ENCODE measurements at regions not wholly inside any gene's neighbourhood (a gene's known extent, or its start where the extent isn't known, plus 50 kb on each side); places are given as distances from the start of the nearest gene placed in this dataset.

DNA sequence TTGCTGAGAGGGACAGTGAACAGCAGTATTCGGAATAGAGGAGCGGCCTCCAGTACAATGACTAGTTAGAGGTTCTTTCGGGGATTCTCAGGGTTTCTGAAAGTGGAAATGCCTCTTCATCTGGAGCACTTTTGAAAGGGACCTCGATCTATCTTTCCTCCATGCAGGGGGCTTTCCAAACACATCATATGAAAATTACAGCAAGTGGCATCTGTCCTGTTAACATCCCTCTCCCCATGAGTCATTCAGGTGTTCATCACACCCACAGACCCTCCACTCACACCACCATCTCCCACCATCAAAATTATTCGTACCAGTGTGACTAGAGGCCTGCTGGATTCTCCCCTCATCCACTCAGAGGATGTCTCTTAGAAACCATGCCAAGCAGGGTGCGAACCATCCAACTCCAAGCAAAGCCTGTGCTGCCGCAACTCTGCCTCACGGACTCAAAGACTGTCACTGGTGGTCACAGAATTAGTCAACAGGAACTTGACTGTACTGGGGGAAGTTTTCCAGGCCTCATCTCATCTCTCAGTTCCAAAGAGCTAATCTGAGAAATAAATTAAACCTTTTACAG, 211.1 kb downstream of the MRPL39 start:
- Histone ChIP-seq H3K36me3 (ENCODE audit: control insufficient read depth, insufficient read depth, low read length) (no peaks in the 10 kb centered on the region), H3K56ac (ENCODE audit: extremely low read depth, insufficient read depth, low read length) (no peak overlapping the region), H3K18ac (ENCODE audit: low read depth, low read length) (no peak overlapping the region), H3K4me3 (ENCODE audit: insufficient read depth, low read depth, low read length) (no peak overlapping the region), H2BK5ac (ENCODE audit: low read depth, low read length, poor library complexity, severe bottlenecking) (no peak overlapping the region), H2AK9ac (replicated peaks; ENCODE audit: low read depth, low read length, poor library complexity) (no peak overlapping the region), H4K20me1 (ENCODE audit: insufficient read depth, low read length) (no peaks in the 10 kb centered on the region), H3K9me1 (ENCODE audit: insufficient read depth, low read length) (no peaks in the 10 kb centered on the region), H2AFZ (replicated peaks; ENCODE audit: low read length, poor library complexity) (no peak overlapping the region), H3K79me1 (ENCODE audit: low read depth in 1 of 2, low read length in 2 of 2) (no peaks in the 10 kb centered on the region), H3K14ac (replicated peaks; ENCODE audit: low read depth, low read length) (no peak overlapping the region), H3K9ac (ENCODE audit: low read depth, low read length) (no peak overlapping the region), H2BK120ac (ENCODE audit: low read depth, low read length) (no peak overlapping the region), H3K27ac (ENCODE audit: insufficient read depth, low read length) (no peak overlapping the region), H2AK5ac (ENCODE audit: low read depth, low read length) (no peak overlapping the region), H3K4me1 (ENCODE audit: control insufficient read depth, insufficient read depth, low read length) (no peaks in the 10 kb centered on the region), H3K4ac (ENCODE audit: low read depth, low read length) (no peak overlapping the region), H4K8ac (ENCODE audit: low read depth in 2 of 2, low read length in 2 of 2) (no peak overlapping the region), H3K9me3 (ENCODE audit: control insufficient read depth, insufficient read depth, low read length) (no peaks in the 10 kb centered on the region), H4K5ac (ENCODE audit: low read depth, low read length) (no peak overlapping the region), H3K4me2 (ENCODE audit: low read depth, low read length) (no peak overlapping the region), H3K27me3 (ENCODE audit: control insufficient read depth, insufficient read depth, low read length) (no peaks in the 10 kb centered on the region), H2BK15ac (ENCODE audit: low read depth, low read length) (no peak overlapping the region), H4K91ac (ENCODE audit: insufficient read depth, low read depth, low read length) (no peak overlapping the region), H3K23ac (ENCODE audit: low read depth, low read length) (no peak overlapping the region), H2BK20ac (ENCODE audit: low read depth, low read length) (no peak overlapping the region)
- ATAC-seq (ENCODE audit: low read depth) (no peak), DNase-seq (no peak)
- TF ChIP-seq CEBPB (IDR thresholded peaks at IDR 0.05; ENCODE audit: low read depth, low read length) (no peak), SMC3 (IDR thresholded peaks at IDR 0.05; ENCODE audit: low read depth, low read length) (no peak), POLR2A (IDR thresholded peaks at IDR 0.05; ENCODE audit: low read depth, low read length) (no peak), BHLHE40 (IDR thresholded peaks at IDR 0.05; ENCODE audit: low read depth, low read length) (no peak), RCOR1 (IDR thresholded peaks at IDR 0.05; ENCODE audit: insufficient replicate concordance, low read length) (no peak), MAZ (IDR thresholded peaks at IDR 0.05; ENCODE audit: borderline replicate concordance, low read depth, low read length) (no peak), FOS (IDR thresholded peaks at IDR 0.05; ENCODE audit: low read depth, low read length) (no peak), CHD1 (IDR thresholded peaks at IDR 0.05; ENCODE audit: low read depth, low read length) (no peak), MXI1 (IDR thresholded peaks at IDR 0.05; ENCODE audit: borderline replicate concordance, low read depth, low read length) (no peak)
- TF ChIP-seq, protein P1, sequence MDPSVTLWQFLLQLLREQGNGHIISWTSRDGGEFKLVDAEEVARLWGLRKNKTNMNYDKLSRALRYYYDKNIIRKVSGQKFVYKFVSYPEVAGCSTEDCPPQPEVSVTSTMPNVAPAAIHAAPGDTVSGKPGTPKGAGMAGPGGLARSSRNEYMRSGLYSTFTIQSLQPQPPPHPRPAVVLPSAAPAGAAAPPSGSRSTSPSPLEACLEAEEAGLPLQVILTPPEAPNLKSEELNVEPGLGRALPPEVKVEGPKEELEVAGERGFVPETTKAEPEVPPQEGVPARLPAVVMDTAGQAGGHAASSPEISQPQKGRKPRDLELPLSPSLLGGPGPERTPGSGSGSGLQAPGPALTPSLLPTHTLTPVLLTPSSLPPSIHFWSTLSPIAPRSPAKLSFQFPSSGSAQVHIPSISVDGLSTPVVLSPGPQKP (IDR thresholded peaks at IDR 0.05; ENCODE audit: borderline replicate concordance, low read depth, low read length) = no peak
- TF ChIP-seq, protein P2, sequence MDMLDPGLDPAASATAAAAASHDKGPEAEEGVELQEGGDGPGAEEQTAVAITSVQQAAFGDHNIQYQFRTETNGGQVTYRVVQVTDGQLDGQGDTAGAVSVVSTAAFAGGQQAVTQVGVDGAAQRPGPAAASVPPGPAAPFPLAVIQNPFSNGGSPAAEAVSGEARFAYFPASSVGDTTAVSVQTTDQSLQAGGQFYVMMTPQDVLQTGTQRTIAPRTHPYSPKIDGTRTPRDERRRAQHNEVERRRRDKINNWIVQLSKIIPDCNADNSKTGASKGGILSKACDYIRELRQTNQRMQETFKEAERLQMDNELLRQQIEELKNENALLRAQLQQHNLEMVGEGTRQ (IDR thresholded peaks at IDR 0.05; ENCODE audit: low read depth, low read length) = no peak
- CTCF ChIA-PET = interaction anchor here (1.0 kb wide), 1 partner anchor 35 kb away, joined by 4 read pairs; no protein-coding TSS in a partner anchor
- no TSS peak for BruUV-seq (replicated peaks)
- 71% methylated on average over 1 of the region's 8 CpGs; no CpG with 5 or more reads in 1 of the 2 experiments for WGBS, 2 experiments (ENCODE audit: extremely low coverage in 2 of 2, insufficient read length in 1 of 2)
- POLR2A ChIA-PET (ENCODE audit: unreplicated experiment) = no interaction called here
- intact Hi-C loops (cut with micrococcal nuclease) = no loop called here
- in situ Hi-C loops (cut with MboI; ENCODE audit: low sequenced_read_pairs) = no loop called here
- dilution Hi-C loops (cut with HindIII; ENCODE audit: low sequenced_read_pairs, unreplicated experiment) = no loop called here

Data from IMR-90 (cell line).